ENCODE measurements at regions not wholly inside any gene's neighbourhood (a gene's known extent, or its start where the extent isn't known, plus 50 kb on each side); places are given as distances from the start of the nearest gene placed in this dataset.

DNA sequence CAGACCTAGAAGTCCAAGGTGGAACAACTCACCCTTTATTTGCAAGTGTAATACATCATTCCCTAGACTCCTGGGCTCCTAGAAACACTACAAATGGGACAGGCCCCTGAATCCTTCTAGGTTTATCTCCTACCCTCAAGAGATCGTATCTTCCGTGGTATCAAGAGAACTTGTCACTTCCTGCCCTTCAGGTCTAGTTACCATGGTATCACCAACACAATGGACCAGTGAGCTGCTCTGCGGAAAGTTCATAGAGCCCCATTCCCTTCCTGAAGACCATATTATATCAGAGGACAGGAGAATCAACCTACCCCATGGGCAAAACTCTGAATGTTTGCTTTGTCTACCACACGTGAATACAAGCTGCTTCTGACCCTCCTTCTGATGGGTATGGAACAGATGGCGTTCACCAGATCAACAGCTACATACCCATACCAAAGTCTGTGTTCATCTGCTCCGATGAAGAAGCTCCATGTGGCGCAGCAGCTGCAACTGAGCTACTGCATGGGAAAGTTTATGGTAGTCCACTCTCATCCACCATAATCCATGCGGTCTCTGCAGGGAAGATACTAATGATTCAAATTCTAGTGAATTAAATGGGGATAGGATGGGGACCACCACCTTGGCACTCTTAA, 84.6 kb upstream of the KLF13 start:
- no peak for DNase-seq (ENCODE audit: low read depth in 1 of 2, low spot score in 1 of 2)

DNA sequence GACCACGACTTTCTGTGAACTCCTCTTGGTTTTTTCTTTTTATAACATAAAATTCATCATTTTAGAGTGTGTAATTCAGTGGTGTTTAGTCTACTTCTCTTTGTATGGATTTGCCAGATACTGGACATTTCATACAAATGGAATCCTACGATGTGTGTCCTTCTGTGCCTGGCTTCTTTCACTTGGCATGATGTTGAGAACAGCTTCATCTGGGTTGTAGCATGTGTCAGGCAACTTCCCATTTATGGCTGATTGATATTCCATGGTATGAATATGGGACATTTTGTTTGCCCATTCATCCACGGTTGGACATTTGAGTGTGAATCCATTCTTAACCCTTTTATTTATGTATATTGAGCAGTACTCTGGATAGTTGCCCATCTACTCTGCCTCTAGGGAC, 82.7 kb upstream of the KLF13 start:
- no peak for DNase-seq (ENCODE audit: low read depth in 1 of 2, low spot score in 1 of 2)

DNA sequence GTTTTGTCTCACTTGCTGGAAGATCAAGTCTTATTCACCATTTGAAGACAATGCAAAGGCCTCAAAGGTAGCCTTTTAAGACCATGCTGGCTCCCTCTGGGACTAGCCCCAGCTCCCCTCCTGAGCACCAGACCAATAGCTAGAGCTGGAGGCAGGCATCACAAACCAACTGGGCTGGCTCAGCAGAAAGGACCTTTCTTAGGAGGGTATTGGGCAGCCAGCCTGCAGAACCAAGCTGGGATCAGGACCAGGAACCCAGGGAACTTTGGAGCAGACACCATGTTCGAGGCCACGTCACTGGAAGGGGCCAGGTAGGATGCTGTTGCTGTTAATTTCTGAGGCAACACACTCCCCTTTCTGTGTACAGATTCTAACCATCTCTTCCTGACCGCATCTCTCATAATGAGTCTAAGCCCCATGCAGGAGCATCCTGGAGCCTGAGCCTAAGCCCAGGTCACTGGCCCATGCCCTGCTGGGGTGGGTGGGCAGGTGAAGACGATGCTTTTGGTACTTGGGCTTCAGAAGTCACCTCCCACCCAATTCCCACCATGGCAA, 81.4 kb upstream of the KLF13 start:
- no peak for DNase-seq (ENCODE audit: low read depth in 1 of 2, low spot score in 1 of 2)

DNA sequence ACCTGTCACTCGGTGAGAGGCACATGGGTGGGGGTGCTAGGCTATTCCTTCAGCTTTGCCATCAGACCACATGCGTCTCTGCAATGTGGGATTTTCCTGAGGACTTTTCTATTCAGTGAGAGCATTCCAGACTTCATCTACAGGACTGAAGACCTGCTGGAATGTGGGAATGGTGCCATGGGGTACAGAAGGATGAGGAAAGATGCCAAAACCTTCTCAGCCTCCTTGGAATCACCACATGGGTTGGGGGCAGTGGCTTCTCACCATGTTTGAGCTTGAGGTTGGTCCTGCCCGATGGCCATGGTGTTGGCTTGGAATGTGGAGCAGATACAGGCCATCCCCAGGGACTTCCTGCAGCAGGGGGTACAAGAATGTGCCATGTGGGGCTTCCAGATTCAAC, 80.9 kb upstream of the KLF13 start:
- DNase-seq (ENCODE audit: low read depth in 1 of 2, low spot score in 1 of 2) = no peak

DNA sequence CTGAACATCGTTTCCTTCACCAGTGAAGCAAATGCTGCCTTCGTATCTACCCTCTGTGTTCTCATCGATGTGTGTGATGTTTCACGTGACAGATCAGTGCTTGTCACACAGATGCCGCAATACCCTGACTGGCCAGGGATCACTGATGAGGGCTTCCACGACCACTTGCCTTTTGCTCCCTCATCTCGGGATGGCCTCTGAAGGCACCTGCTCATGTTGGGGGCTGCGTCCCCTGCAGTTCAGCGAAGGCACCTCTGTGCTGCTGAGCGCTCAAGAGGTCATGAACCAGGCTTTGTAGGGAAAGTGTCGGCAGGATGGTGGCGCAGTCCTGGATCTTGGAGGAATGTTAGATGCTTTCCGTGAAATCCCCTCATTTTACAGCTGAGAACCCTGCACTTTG, 79.2 kb upstream of the KLF13 start:
- no peak for DNase-seq (ENCODE audit: low read depth in 1 of 2, low spot score in 1 of 2)

DNA sequence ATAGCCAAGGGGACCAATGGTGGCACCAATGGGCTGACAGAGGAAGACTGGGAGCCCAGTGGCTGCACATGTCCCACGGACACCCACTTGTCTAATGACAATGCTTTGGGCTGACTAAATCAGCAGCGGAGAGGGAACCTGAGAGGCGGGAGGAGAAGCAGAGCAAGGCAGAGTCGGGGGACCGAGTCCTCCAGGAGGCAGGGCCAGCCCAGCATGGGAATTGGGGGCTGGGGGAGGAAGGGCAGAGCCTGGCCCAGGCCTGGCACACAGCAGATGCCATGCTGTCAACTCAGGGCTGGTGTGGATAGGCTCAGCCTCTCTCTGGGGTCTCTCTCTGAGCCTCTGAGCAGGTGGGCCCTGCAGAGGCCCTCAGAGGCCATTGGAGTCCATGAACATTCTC, 78.4 kb upstream of the KLF13 start:
- no peak for DNase-seq (ENCODE audit: low read depth in 1 of 2, low spot score in 1 of 2)

DNA sequence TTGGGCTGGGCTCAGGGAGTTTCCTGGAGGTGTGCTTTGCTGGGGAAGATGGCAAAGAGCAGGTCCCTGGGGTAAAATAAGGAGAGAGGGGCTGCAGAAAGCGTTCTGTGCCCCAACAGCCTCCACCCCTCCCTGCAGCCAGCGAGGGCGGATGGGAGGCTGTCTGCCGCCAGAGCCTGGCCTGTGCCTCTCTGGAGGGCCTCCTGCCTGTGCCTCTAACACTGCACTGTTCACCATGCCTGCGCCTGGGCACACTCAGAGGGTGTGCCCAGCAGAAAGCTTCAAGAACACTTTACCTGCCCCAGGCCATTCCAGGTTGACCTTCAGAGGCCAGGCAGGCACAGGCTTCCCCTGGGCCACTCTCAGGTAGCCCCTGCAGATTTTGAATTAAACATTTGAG, 77.7 kb upstream of the KLF13 start:
- DNase-seq (ENCODE audit: low read depth in 1 of 2, low spot score in 1 of 2) = no peak

DNA sequence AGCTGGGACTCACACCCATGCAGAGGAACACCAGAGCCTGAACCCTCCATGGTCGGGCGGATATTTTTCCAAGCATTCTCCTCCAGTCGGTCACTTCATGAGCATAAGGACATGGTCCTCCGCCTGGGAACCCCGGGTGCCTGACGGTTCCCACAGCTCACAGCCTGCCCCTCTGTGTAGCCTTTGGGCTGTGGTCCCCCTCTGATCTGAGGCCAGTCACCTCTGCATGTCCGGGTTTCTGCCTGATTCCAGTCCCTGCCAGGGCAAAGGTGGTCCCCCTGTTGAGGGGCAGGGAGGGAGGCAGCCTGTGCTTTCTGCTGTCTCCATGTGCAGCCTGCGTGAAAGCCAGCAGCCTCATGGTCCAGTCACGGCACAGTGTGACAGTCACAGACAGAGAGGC, 76.6 kb upstream of the KLF13 start:
- no peak for DNase-seq (ENCODE audit: low read depth in 1 of 2, low spot score in 1 of 2)

DNA sequence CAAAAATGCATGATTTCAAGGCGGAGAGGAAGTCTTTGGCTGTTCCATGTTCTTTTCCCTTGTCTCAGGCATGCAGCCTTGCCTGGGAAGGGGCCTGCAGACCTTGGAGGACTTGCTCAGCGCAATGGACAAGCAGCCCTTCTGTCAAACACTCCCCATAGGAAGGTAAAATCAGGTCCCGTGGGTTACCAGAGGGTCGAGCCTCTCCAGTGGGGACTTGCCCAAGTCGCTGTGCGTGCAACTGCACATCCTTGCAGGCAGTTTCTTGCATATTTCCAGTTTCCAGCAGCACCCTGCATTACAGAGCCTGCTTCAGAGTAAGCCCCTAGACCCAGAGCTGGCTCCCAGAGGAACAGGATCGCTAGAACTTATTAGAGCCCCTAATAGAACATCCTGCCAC, 75.5 kb upstream of the KLF13 start:
- DNase-seq (ENCODE audit: low read depth in 1 of 2, low spot score in 1 of 2) = no peak

DNA sequence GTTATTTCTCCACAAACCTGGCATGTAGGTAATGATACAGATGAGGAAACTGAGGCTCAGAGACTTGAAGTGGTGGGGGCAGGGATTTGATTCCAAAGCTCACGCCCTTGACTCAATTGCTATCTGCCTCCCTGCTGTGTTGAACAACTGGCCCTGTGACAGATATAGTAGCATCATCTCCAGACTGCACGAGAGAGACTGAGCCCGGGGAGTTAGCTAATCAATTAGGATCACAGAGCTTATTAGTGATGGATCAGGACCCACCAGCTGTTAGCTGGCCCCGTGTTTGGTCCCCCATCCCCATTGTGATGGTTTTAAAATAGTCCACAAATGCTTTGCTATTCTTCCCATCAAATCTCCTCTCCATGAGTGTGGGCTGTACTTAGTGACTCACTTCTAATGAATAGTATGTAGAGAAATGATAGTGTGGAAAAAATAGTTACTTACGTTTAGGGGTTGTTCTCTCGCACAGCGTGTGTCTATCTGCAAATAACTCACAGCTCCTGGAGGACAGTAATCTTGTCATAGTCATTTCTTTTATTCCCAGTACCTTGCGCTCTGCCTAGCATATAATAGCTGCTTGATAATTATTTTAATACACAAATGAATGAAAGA, 74.4 kb upstream of the KLF13 start:
- no peak for DNase-seq (ENCODE audit: low read depth in 1 of 2, low spot score in 1 of 2)

DNA sequence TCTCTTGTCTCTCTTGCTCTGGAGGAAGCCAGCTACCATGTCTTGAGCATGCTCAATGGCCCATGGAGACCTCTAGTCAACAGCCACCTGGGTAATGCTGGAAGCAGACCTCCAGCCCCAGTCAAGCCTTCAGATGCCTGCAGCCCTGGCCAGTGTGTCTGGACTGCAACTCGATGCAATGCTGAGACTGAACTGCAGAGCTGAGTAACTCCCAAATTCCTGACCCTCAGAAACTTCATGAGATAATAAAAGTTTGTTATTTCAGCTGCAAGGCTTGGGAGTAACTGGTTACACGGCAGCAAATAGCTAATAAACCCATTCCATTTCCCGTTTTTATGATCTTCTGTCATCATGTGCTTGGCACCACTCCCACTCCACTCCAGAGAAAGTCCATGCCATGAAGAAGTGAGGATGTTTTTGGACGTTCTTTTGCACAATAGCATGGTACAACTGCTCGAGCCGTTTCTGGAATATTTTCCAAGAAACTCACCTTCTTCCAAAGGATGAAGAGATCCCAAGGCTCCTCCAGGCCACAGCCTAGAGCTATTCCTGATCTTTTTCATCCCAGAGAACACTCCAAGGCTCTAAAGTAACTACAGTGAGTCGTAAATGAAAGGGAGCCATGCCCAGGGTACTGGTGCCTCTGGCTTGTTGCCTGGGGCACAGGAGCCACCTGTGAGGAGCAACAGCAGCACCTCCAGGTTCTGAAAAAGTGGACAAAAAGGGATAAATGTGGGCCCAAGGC, 72.0 kb upstream of the KLF13 start:
- DNase-seq (ENCODE audit: low read depth in 1 of 2, low spot score in 1 of 2) = no peak

DNA sequence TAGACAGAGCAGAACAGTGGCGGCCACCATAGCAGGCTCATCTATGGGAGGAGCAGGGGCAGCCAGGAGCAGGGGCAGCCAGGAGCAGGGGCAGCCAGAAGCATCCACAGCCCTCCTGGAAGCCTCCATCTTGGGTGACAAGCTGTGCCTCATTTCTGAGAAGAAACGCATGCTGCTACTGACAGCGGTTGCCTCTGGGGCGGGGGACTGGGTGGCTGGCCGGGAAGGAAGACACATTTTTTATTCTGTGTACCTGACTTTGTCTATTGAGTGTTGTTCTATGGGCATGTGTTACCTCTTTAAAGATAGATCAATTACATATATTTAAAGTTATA, 71.5 kb upstream of the KLF13 start:
- DNase-seq (ENCODE audit: low read depth in 1 of 2, low spot score in 1 of 2) = no peak

DNA sequence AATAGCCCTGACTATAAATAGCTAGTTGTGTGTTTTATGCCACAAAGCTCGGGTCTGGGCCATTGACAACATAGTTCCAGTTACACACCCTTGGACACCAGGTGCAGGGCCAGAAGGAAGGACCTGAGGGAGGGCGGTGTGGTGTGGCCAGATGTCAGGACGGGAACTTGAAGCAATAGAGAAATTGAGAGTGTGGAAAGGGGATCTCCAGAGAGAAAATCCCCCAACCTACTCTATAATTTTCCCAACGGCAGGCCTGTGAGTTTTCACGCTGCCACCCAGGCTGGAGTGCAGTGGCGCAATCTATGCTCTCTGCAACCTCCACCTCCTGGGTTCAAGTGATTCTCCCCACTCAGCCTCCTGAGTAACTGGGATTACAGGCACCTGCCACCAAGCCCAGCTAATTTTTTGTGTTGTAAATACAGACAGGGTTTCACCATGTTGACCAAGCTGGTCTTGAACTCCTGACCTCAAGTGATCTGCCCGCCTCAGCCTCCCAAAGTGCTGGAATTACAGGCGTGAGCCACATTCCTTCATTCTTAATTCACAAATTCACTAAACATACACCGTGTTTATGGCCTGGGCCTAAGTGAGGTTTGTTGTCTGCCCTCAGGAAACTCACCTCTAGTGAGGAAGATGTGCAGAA, 70.8 kb upstream of the KLF13 start:
- no peak for DNase-seq (ENCODE audit: low read depth in 1 of 2, low spot score in 1 of 2)

DNA sequence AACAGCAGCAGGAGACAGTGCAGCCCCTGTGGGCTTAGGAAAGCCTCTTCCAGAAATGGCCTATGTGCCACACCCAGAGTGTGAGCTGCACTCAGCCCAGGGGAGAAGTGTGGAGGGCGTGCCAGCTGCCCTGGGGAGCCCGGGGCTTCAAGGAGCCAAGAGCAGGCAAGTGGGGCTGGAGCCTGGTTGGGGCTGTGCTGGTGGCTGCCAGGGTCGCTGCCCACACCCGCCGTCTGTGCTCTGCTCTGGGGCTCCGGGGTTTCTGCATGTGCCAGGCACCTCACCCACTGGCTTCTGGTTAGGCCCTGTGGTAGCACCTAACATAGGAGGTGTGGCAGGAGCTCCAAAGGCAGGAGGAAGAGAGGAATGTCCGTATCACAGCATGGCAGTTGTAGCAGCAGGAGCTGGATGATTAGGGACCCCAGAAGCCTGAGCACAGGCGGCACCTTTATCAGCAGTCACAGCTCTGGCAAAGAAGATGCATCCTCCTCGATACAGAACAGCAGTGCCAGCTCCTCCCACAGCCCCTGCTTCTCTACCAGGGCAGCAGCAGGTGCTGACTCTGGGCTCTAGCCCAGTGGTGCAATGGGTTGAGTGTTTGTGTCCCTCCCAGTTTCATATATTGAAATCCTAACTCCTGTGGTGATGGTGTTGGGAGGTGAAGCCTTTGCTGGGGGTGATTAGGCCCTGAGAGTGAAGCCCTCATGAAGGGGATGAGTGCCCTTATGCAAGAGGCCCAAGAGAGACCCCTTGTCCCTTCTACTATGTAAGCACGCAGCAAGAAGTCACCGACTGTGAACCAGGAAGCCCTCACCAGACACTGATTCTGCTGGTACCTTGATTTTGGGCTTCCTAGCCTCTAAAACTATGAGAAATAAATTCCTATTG, 70.0 kb upstream of the KLF13 start:
- no peak for DNase-seq (ENCODE audit: low read depth in 1 of 2, low spot score in 1 of 2)

DNA sequence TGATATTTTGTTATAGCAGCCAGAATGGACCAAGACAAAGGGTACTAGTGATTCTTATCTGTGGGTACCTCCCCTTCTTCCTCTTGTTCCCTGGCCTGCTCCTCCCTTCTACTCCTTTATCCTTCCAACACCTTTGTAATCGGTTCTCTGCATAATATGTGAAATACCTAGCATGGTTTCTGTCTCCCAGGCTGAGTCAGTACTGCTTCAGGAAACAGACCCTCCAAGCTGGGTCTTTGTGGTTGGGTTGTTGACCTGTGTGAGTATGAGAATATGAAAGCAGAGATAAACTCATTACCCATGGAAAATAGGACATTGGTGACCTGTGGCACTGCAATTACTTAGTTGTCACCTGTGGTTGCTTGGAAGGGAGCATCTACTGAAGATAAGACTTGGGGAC, 69.3 kb upstream of the KLF13 start:
- DNase-seq (ENCODE audit: low read depth in 1 of 2, low spot score in 1 of 2) = no peak

DNA sequence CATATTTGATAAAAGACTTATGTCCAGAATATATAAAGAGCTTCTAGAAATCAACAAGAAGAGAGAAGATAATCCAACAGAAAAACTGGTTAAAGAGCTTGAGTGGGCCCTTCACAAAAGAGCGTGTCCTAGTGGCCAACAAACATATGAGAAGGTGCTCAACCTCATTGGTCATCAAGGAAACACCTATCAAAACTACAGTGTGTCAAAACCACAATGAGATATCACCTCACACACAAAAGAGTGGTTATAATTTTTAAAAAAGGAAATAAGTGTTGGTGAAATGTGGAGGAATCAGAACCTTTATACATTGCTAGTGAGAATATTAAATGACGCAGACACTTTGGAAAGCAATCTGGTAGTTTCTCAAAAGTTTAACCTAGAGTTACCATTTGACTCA, 68.4 kb upstream of the KLF13 start:
- DNase-seq (ENCODE audit: low read depth in 1 of 2, low spot score in 1 of 2) = no peak

DNA sequence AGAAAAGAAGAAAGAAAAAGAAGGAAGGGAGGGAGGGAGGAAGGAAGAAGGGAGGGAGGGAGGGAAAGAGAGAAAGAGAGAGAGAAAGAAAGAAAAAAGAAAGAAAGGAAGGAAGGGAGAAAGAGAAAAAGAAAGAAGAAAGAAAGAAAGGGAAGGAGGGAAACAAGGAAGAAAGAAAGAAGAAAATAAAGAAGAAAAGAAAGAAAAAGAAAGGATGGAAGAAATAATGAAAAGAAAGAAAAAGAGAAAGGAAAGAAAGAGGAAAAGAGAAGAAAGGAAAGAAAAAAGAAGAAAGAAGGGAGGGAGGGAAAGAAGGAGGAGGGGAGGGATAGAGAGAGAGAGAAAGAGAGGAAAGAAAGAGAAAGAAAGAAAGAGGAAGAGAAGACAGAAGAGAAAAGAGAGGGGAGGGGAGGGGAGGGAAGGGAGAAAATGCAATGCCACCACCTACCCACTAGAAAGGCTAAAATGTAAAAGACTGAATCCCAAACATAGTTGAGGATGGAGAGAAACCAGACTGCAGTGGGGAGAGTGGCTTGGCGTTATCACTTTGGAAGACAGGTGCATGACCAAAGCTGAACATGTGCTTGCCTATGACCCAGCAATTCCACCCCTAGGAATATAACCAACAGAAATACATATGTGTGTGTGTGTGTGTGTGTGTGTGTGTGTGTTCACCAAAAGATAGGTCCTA, 66.9 kb upstream of the KLF13 start:
- DNase-seq (ENCODE audit: low read depth in 1 of 2, low spot score in 1 of 2) = no peak

DNA sequence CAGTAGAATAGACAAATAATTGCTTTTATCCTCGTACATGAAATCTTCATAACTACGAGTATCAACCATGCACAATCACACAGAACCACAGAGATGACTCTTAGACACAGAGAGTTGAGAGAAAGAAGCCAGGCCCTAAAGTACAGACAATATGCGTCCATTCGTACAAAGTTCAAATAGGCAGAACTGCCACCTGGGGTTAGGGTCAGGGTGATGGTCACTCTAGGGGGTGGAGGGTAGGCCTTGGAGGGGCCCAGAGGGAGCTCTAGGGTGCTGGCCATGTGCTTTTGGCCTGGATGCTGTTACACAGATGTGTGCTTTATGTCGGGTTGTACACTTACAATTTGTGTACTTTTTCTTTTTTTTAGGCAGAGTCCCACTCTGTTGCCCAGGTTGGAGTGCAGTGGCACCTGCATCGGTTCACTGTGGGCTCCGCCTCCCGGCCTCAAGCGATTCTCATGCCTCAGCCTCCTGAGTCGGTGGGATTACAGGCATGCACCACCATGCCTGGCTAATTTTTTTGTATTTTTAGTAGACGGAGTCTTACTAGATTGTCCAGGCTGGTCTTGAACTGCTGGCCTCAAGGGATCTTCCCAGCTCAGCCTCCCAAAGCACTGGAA, 65.9 kb upstream of the KLF13 start:
- no peak for DNase-seq (ENCODE audit: low read depth in 1 of 2, low spot score in 1 of 2)

DNA sequence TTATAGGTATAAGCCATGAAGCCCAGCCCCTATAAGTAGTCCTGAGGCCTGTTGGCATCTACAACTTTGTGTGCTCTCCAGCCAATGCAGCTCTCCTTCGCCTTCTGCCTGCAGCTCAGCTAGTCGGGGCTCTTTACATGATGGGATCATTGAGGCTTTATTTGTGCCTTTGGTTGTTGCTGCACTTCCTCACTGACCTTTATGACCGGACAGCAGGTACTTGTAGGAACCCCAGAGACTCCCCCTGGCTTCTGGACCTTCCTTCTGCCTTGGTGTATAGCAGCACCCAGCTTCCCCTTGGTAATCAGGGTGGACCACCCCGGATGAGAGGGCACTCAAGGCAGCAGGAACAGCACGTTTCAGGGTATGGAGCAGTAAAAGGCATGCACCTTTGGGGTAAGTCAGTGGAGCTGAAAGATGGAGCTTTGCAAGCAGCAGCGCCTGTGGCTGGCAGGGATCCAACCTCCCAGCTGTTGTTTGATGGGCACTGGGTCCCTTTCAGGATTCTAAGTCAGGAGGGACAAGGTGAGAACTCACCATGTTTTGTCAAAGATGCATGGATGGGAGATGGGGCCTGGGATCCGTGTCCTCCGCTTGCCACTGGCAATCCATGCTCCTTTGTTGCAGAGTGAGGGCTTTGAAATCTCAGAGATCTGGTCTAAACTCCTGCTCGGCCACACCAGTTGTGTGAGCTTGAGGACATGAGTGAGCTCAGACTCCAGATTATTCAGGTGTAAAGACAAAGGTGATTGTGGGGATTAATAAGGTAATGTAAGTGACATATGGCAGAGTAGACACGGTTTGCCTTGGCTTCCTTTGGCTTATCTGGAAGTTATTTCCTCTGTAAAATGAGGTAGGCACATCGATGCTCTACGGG, 65.1 kb upstream of the KLF13 start:
- no peak for DNase-seq (ENCODE audit: low read depth in 1 of 2, low spot score in 1 of 2)

All from activated T-helper 1 cell treated with anti-CD3 and anti-CD28 coated beads, Interleukin-2, amount 50 U/mL, for 16 hours (primary cell).